ENCODE measurements at regions not wholly inside any gene's neighbourhood (a gene's known extent, or its start where the extent isn't known, plus 50 kb on each side); places are given as distances from the start of the nearest gene placed in this dataset.

- DNase-seq (ENCODE audit: extremely low read depth, insufficient read length): peak; percentile 23
- TF ChIP-seq CTCF (IDR thresholded peaks at IDR 0.05; ENCODE audit: insufficient read depth, low read length, poor library complexity, severe bottlenecking): no peak
Observed at GRCh38 chr6:164502833-164503232, 806.6 kb downstream of the C6orf118 start.

GRCh38 chr6:164495882-164496495 lies 813.4 kb downstream of the C6orf118 start:
- H3K4me3 ChIP-seq (replicated peaks; ENCODE audit: low read depth, low read length): no peak overlapping the region
- no peak for TF ChIP-seq CTCF (IDR thresholded peaks at IDR 0.05; ENCODE audit: insufficient read depth, low read length, poor library complexity, severe bottlenecking)
- no peaks in the 10 kb centered on the region for H3K27me3 ChIP-seq (replicated peaks; ENCODE audit: control insufficient read depth, insufficient read depth, low read length)
- no peaks in the 10 kb centered on the region for H3K36me3 ChIP-seq (ENCODE audit: control insufficient read depth, insufficient read depth, low read length)
- DNase-seq (ENCODE audit: extremely low read depth, insufficient read length): no peak

More at GRCh38 chr6:164502833-164503232, 806.6 kb downstream of the C6orf118 start:
- Histone ChIP-seq H3K36me3 (ENCODE audit: control insufficient read depth, insufficient read depth, low read length) (no peaks in the 10 kb centered on the region), H3K4me3 (replicated peaks; ENCODE audit: low read depth, low read length) (no peak overlapping the region), H3K27me3 (replicated peaks; ENCODE audit: control insufficient read depth, insufficient read depth, low read length) (no peaks in the 10 kb centered on the region)

- H3K4me3 ChIP-seq (replicated peaks; ENCODE audit: low read depth, low read length): no peak overlapping the region
- TF ChIP-seq CTCF (IDR thresholded peaks at IDR 0.05; ENCODE audit: insufficient read depth, low read length, poor library complexity, severe bottlenecking): no peak
- no peaks in the 10 kb centered on the region for H3K27me3 ChIP-seq (replicated peaks; ENCODE audit: control insufficient read depth, insufficient read depth, low read length)
- no peak for DNase-seq (ENCODE audit: extremely low read depth, insufficient read length)
- H3K36me3 ChIP-seq (ENCODE audit: control insufficient read depth, insufficient read depth, low read length): no peaks in the 10 kb centered on the region
Observed at GRCh38 chr6:164478426-164478825, 831.0 kb downstream of the C6orf118 start.

GRCh38 chr6:164477790-164478189 lies 831.6 kb downstream of the C6orf118 start:
- no peak for TF ChIP-seq CTCF (IDR thresholded peaks at IDR 0.05; ENCODE audit: insufficient read depth, low read length, poor library complexity, severe bottlenecking)
- no peak overlapping the region for H3K4me3 ChIP-seq (replicated peaks; ENCODE audit: low read depth, low read length)
- no peaks in the 10 kb centered on the region for H3K36me3 ChIP-seq (ENCODE audit: control insufficient read depth, insufficient read depth, low read length)
- no peak for DNase-seq (ENCODE audit: extremely low read depth, insufficient read length)
- H3K27me3 ChIP-seq (replicated peaks; ENCODE audit: control insufficient read depth, insufficient read depth, low read length): no peaks in the 10 kb centered on the region

- H3K27me3 ChIP-seq (replicated peaks; ENCODE audit: control insufficient read depth, insufficient read depth, low read length): no peaks in the 10 kb centered on the region
- no peaks in the 10 kb centered on the region for H3K36me3 ChIP-seq (ENCODE audit: control insufficient read depth, insufficient read depth, low read length)
- TF ChIP-seq CTCF (IDR thresholded peaks at IDR 0.05; ENCODE audit: insufficient read depth, low read length, poor library complexity, severe bottlenecking): no peak
- H3K4me3 ChIP-seq (replicated peaks; ENCODE audit: low read depth, low read length): no peak overlapping the region
- no peak for DNase-seq (ENCODE audit: extremely low read depth, insufficient read length)
Observed at GRCh38 chr6:164477101-164477500, 832.3 kb downstream of the C6orf118 start.

All from GM06990 (cell line).